Activated CD8-positive, alpha-beta T cell treated with anti-CD3 and anti-CD28 coated beads for 36 hours (primary cell): ENCODE measurements at regions not wholly inside any gene's neighbourhood (a gene's known extent, or its start where the extent isn't known, plus 50 kb on each side); places are given as distances from the start of the nearest gene placed in this dataset.

Experiments used
- ATAC-seq: fragments of 200-7000 bp; cut with Tn5 transposase; one replicate; pipeline ENCODE4 v1.10.0; 2021; ENCODE audit warnings: mild to moderate bottlenecking, moderate library complexity
- CTCF ChIA-PET: fragments of 350-600 bp; sonication (Branson Sonifier 250); formaldehyde crosslinking; loops from one replicate; lab custom pipeline; 2021; ENCODE audit warnings: antibody characterized with exemption; lab: Charles Lee
- POLR2A ChIA-PET: fragments of 350-600 bp; sonication (Branson Sonifier 250); formaldehyde crosslinking; loops from one replicate; lab custom pipeline; 2021; ENCODE audit warnings: antibody characterized with exemption; lab: Charles Lee
- DNase-seq: peaks from one replicate; pipeline ENCODE4 v3.0.0-alpha.2; 2020
- H3K27ac Mint-ChIP-seq: one replicate; pipeline ENCODE4 v1.8.0; 2021; ENCODE audit warnings: mild to moderate bottlenecking, mixed read lengths
- H3K27me3 Mint-ChIP-seq: one replicate; pipeline ENCODE4 v1.8.0; 2021; ENCODE audit warnings: mixed read lengths
- H3K36me3 Mint-ChIP-seq: one replicate; pipeline ENCODE4 v1.8.0; 2021; ENCODE audit warnings: low read depth, mixed read lengths
- H3K4me1 Mint-ChIP-seq: one replicate; pipeline ENCODE4 v1.8.0; 2021; ENCODE audit warnings: low read depth, mixed read lengths
- H3K4me3 Mint-ChIP-seq: one replicate; pipeline ENCODE4 v1.8.0; 2021; ENCODE audit warnings: mild to moderate bottlenecking, moderate library complexity, mixed read lengths
- H3K9me3 Mint-ChIP-seq: one replicate; pipeline ENCODE4 v1.8.0; 2021; ENCODE audit warnings: mixed read lengths
- intact Hi-C: fragments of 100-400 bp; cut with micrococcal nuclease; formaldehyde crosslinking; loops from one replicate; pipeline ENCODE4 v1.10.0; 2022
- TF ChIP-seq, protein P1 (sequence below): fragments of 200-600 bp; IDR thresholded peaks from one replicate; pipeline ENCODE4 v1.8.0; 2022; ENCODE audit warnings: antibody characterized with exemption, mild to moderate bottlenecking

DNA sequence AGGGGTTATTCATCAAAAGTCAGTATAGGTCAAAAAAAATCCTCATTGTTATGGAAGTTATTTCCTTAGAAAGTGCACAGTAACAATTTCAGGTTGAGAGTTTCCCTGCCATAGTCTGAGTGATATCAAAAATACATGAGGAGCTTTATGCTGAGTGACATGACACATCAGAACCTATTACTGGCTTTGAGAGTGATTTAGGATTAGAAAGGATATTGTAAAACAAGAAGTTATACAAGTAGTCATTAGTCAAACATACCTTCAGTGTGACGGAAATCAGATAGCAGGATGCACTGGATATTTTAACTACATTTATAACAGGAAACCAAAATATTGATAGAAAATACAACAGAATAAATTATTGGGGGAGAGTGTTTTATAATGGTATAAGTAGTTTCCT, 471.1 kb downstream of the VGLL3 start:
- ChIA-PET CTCF (no interaction called here), POLR2A (no interaction called here)
- no peaks in the 10 kb centered on the region for H3K4me1 Mint-ChIP-seq
- no peak overlapping the region for H3K4me3 Mint-ChIP-seq
- intact Hi-C loops = no loop called here
- H3K27ac Mint-ChIP-seq = no peak overlapping the region
- no peaks in the 10 kb centered on the region for H3K36me3 Mint-ChIP-seq
- TF ChIP-seq, protein P1, sequence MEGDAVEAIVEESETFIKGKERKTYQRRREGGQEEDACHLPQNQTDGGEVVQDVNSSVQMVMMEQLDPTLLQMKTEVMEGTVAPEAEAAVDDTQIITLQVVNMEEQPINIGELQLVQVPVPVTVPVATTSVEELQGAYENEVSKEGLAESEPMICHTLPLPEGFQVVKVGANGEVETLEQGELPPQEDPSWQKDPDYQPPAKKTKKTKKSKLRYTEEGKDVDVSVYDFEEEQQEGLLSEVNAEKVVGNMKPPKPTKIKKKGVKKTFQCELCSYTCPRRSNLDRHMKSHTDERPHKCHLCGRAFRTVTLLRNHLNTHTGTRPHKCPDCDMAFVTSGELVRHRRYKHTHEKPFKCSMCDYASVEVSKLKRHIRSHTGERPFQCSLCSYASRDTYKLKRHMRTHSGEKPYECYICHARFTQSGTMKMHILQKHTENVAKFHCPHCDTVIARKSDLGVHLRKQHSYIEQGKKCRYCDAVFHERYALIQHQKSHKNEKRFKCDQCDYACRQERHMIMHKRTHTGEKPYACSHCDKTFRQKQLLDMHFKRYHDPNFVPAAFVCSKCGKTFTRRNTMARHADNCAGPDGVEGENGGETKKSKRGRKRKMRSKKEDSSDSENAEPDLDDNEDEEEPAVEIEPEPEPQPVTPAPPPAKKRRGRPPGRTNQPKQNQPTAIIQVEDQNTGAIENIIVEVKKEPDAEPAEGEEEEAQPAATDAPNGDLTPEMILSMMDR = no peak
- H3K27me3 Mint-ChIP-seq = no peaks in the 10 kb centered on the region
- ATAC-seq (no peak), DNase-seq (no peak)
- H3K9me3 Mint-ChIP-seq = peaks cover 1% of the 10 kb centered on the region

DNA sequence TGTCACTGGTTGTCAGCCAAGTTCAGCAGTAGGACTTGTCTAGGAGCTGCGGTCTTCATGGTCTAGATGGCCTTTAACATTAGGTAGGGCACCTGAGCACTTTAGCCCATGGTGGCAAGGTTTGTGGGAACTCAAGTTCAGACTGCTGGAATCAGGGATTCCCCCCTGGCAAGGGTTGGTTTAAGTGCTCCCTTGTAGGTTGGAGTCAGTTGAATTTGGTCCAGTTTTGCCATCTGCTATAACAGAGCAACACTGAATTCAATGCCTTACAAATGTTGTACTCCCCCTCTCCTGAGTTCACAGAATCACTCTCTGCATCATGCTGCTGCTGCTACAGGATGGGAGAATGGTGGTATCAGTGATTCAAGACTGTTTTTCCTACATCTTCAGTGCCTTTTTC, 509.3 kb downstream of the VGLL3 start:
- DNase-seq (no peak), ATAC-seq (no peak)
- H3K27ac Mint-ChIP-seq = no peak overlapping the region
- no peaks in the 10 kb centered on the region for H3K4me1 Mint-ChIP-seq
- no peaks in the 10 kb centered on the region for H3K27me3 Mint-ChIP-seq
- H3K36me3 Mint-ChIP-seq = no peaks in the 10 kb centered on the region
- H3K9me3 Mint-ChIP-seq = peaks cover 3% of the 10 kb centered on the region
- TF ChIP-seq, protein P1 = no peak
- no peak overlapping the region for H3K4me3 Mint-ChIP-seq
- ChIA-PET POLR2A (no interaction called here), CTCF (no interaction called here)
- intact Hi-C loops = no loop called here

DNA sequence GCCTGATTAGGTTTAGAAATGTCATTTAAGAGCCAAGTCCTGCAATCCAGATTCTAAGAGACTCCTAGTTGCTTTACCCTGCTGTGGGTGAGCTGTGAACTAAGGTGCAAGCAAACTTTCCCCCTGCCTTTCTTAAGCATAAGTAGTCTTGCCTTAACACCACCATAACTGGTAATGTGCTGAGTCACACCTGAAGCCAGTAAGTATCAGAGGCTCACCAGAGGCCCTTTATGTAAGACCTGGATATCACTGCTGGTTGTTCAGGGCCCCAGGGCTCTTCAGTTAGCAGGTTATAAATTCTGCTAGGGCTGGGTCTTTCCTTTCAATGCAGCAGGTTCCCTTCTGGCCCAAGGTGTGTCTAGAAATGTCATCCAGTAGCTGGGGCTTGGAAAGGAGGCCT, 509.9 kb downstream of the VGLL3 start:
- DNase-seq = no peak
- Mint-ChIP-seq H3K27me3 (no peaks in the 10 kb centered on the region), H3K27ac (no peak overlapping the region), H3K4me3 (no peak overlapping the region), H3K9me3 (peaks cover 3% of the 10 kb centered on the region), H3K36me3 (no peaks in the 10 kb centered on the region), H3K4me1 (no peaks in the 10 kb centered on the region)
- no peak for ATAC-seq
- TF ChIP-seq, protein P1 = no peak
- ChIA-PET POLR2A (no interaction called here), CTCF (no interaction called here)
- intact Hi-C loops = no loop called here

DNA sequence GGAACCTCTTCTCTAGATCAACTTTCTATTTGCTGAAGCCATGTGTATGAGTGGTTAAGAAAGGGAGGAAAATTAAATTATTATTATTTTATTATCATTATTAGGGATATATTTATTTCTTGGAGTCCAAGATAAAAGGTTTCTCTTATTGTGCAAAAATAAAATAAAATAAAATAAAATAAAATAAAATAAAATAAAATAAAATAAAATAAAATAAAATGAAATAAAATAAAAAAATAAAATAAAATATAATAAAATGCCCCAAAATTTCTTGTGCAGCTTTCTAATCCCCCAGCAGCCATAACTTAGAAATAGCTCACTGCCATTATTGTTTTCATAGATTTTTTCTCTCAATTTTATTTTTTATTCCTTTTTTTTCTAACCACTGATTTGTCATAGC, 526.8 kb downstream of the VGLL3 start:
- TF ChIP-seq, protein P1 = no peak
- no peaks in the 10 kb centered on the region for H3K4me1 Mint-ChIP-seq
- H3K27ac Mint-ChIP-seq = no peak overlapping the region
- H3K4me3 Mint-ChIP-seq = no peak overlapping the region
- no peaks in the 10 kb centered on the region for H3K27me3 Mint-ChIP-seq
- POLR2A ChIA-PET = no interaction called here
- H3K9me3 Mint-ChIP-seq = peaks cover 4% of the 10 kb centered on the region
- no peak for ATAC-seq
- intact Hi-C loops = no loop called here
- CTCF ChIA-PET = no interaction called here
- DNase-seq = no peak
- H3K36me3 Mint-ChIP-seq = no peaks in the 10 kb centered on the region

DNA sequence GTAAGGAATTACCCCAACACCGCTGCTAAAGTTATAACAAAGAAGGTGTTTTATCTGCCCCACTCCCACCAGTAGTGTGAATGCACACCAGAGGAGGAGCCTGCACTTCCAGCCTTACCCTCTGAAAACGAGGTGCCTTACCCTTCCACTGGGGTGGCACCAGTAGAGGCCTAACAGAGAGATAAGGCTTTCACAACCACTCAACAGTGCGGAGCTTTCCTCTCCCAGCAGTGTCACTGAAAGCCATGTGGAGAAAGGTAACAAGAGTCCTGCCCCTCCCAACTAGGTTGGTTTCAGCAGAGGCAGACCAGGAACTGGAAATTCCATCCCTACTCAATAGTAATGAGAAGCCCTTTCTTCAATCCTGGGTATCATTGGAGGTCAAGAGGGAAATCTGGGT, 539.2 kb downstream of the VGLL3 start:
- CTCF ChIA-PET = no interaction called here
- POLR2A ChIA-PET = no interaction called here
- no peaks in the 10 kb centered on the region for H3K9me3 Mint-ChIP-seq
- TF ChIP-seq, protein P1 = no peak
- no peaks in the 10 kb centered on the region for H3K36me3 Mint-ChIP-seq
- DNase-seq (no peak), ATAC-seq (no peak)
- no peak overlapping the region for H3K27ac Mint-ChIP-seq
- no peak overlapping the region for H3K4me3 Mint-ChIP-seq
- H3K27me3 Mint-ChIP-seq = no peaks in the 10 kb centered on the region
- H3K4me1 Mint-ChIP-seq = no peaks in the 10 kb centered on the region
- intact Hi-C loops = no loop called here
